ENCODE measurements at regions not wholly inside any gene's neighbourhood (a gene's known extent, or its start where the extent isn't known, plus 50 kb on each side); places are given as distances from the start of the nearest gene placed in this dataset.

- Histone ChIP-seq H3K36me3 (ENCODE audit: control insufficient read depth, insufficient read depth, low read length) (no peaks in the 10 kb centered on the region), H3K4me3 (ENCODE audit: low read depth, low read length) (no peak overlapping the region), H3K27me3 (ENCODE audit: control insufficient read depth, insufficient read depth, low read length) (no peaks in the 10 kb centered on the region)
- ChIA-PET CTCF (no interaction called here), POLR2A (no interaction called here)
- TF ChIP-seq CTCF (IDR thresholded peaks at IDR 0.05; ENCODE audit: insufficient read depth, low read depth, low read length), result no peak
- DNase-seq (ENCODE audit: low read depth), result no peak
Measured at GRCh38 chr3:28780480-28780879, 431.9 kb upstream of the AZI2 start.

GRCh38 chr3:28781053-28781452 lies 432.4 kb upstream of the AZI2 start:
- Histone ChIP-seq H3K4me3 (ENCODE audit: low read depth, low read length) (no peak overlapping the region), H3K36me3 (ENCODE audit: control insufficient read depth, insufficient read depth, low read length) (no peaks in the 10 kb centered on the region), H3K27me3 (ENCODE audit: control insufficient read depth, insufficient read depth, low read length) (no peaks in the 10 kb centered on the region)
- CTCF ChIA-PET, result no interaction called here
- POLR2A ChIA-PET, result interaction anchor here (0.5 kb wide), 1 partner anchor 66 kb away, joined by 3 read pairs; no protein-coding TSS in a partner anchor
- DNase-seq (ENCODE audit: low read depth), result no peak
- no peak for TF ChIP-seq CTCF (IDR thresholded peaks at IDR 0.05; ENCODE audit: insufficient read depth, low read depth, low read length)

- Histone ChIP-seq H3K36me3 (ENCODE audit: control insufficient read depth, insufficient read depth, low read length) (no peaks in the 10 kb centered on the region), H3K27me3 (ENCODE audit: control insufficient read depth, insufficient read depth, low read length) (no peaks in the 10 kb centered on the region), H3K4me3 (ENCODE audit: low read depth, low read length) (no peak overlapping the region)
- POLR2A ChIA-PET, result no interaction called here
- CTCF ChIA-PET, result no interaction called here
- no peak for DNase-seq (ENCODE audit: low read depth)
- no peak for TF ChIP-seq CTCF (IDR thresholded peaks at IDR 0.05; ENCODE audit: insufficient read depth, low read depth, low read length)
Measured at GRCh38 chr3:28786446-28786845, 437.8 kb upstream of the AZI2 start.

GRCh38 chr3:28788571-28788970 lies 439.9 kb upstream of the AZI2 start:
- Histone ChIP-seq H3K4me3 (ENCODE audit: low read depth, low read length) (no peak overlapping the region), H3K36me3 (ENCODE audit: control insufficient read depth, insufficient read depth, low read length) (no peaks in the 10 kb centered on the region), H3K27me3 (ENCODE audit: control insufficient read depth, insufficient read depth, low read length) (no peaks in the 10 kb centered on the region)
- POLR2A ChIA-PET, result no interaction called here
- TF ChIP-seq CTCF (IDR thresholded peaks at IDR 0.05; ENCODE audit: insufficient read depth, low read depth, low read length), result no peak
- CTCF ChIA-PET, result no interaction called here
- DNase-seq (ENCODE audit: low read depth), result no peak

GRCh38 chr3:28791713-28792255 lies 443.2 kb upstream of the AZI2 start:
- TF ChIP-seq CTCF (IDR thresholded peaks at IDR 0.05; ENCODE audit: insufficient read depth, low read depth, low read length), result no peak
- no peak for DNase-seq (ENCODE audit: low read depth)
- Histone ChIP-seq H3K36me3 (ENCODE audit: control insufficient read depth, insufficient read depth, low read length) (no peaks in the 10 kb centered on the region), H3K27me3 (ENCODE audit: control insufficient read depth, insufficient read depth, low read length) (no peaks in the 10 kb centered on the region), H3K4me3 (ENCODE audit: low read depth, low read length) (no peak overlapping the region)
- ChIA-PET CTCF (no interaction called here), POLR2A (no interaction called here)

Measured in BJ (cell line).